ENCODE measurements at regions not wholly inside any gene's neighbourhood (a gene's known extent, or its start where the extent isn't known, plus 50 kb on each side); places are given as distances from the start of the nearest gene placed in this dataset.
"Not testable (repeated sequence)": the region's sequence is repeated elsewhere in the genome, so short reads cannot be mapped to it uniquely, and the experiment has no call there.

GRCh38 chr4:137819964-137820383 is 287.7 kb upstream of the PCDH18 start:
- H3K27ac Mint-ChIP-seq: no peak overlapping the region
- H3K4me1 Mint-ChIP-seq: no peaks in the 10 kb centered on the region

GRCh38 chr4:137812258-137812657 is 280.0 kb upstream of the PCDH18 start:
- Mint-ChIP-seq H3K4me3 (no peak overlapping the region), H3K9me3 (ENCODE audit: low read depth) (no peaks in the 10 kb centered on the region), H3K4me1 (no peaks in the 10 kb centered on the region), H3K36me3 (ENCODE audit: low read depth) (no peaks in the 10 kb centered on the region), H3K27ac (no peak overlapping the region), H3K27me3 (no peaks in the 10 kb centered on the region)
- intact Hi-C loops (cut with DNase I, micrococcal nuclease): no loop called here
- DNase-seq: no peak
- ATAC-seq: no peak
- POLR2A ChIA-PET: no interaction called here
- CTCF ChIA-PET: interaction anchor here (1.4 kb wide), 1 partner anchor 8 kb away, joined by 3 read pairs; no protein-coding TSS in a partner anchor

More at GRCh38 chr4:137819964-137820383, 287.7 kb upstream of the PCDH18 start:
- ChIA-PET CTCF (interaction anchor here (0.9 to 1.5 kb wide), 3 partner anchors 8 to 860 kb away, joined by 3 to 5 read pairs (median 4); no protein-coding TSS in a partner anchor), POLR2A (no interaction called here)
- DNase-seq (no peak), ATAC-seq (peak; percentile 36)
- H3K9me3 Mint-ChIP-seq (ENCODE audit: low read depth): peaks cover 2% of the 10 kb centered on the region
- intact Hi-C loops (cut with DNase I, micrococcal nuclease): loop anchor here in 1 of 2 experiments (2.0 to 5.0 kb wide), 2 partner anchors 269 to 862 kb away; no protein-coding TSS in a partner anchor
- no peak overlapping the region for H3K4me3 Mint-ChIP-seq
- no peaks in the 10 kb centered on the region for H3K27me3 Mint-ChIP-seq
- H3K36me3 Mint-ChIP-seq (ENCODE audit: low read depth): no peaks in the 10 kb centered on the region

- no peak overlapping the region for H3K27ac Mint-ChIP-seq
- CTCF ChIA-PET: no interaction called here
- H3K27me3 Mint-ChIP-seq: no peaks in the 10 kb centered on the region
- no peaks in the 10 kb centered on the region for H3K36me3 Mint-ChIP-seq (ENCODE audit: low read depth)
- H3K4me3 Mint-ChIP-seq: no peak overlapping the region
- intact Hi-C loops (cut with DNase I, micrococcal nuclease): no loop called here
- DNase-seq (no peak), ATAC-seq (no peak)
- H3K4me1 Mint-ChIP-seq: no peaks in the 10 kb centered on the region
- H3K9me3 Mint-ChIP-seq (ENCODE audit: low read depth): no peaks in the 10 kb centered on the region
- POLR2A ChIA-PET: no interaction called here
These were observed 274.1 kb upstream of the PCDH18 start for GRCh38 chr4:137806420-137806819.

GRCh38 chr4:137804906-137805495 is 272.7 kb upstream of the PCDH18 start:
- no peak for DNase-seq
- intact Hi-C loops (cut with DNase I, micrococcal nuclease): no loop called here
- no peaks in the 10 kb centered on the region for H3K4me1 Mint-ChIP-seq
- H3K27me3 Mint-ChIP-seq: no peaks in the 10 kb centered on the region
- H3K27ac Mint-ChIP-seq: no peak overlapping the region
- CTCF ChIA-PET: no interaction called here
- H3K4me3 Mint-ChIP-seq: no peak overlapping the region
- no peak for ATAC-seq
- POLR2A ChIA-PET: no interaction called here
- no peaks in the 10 kb centered on the region for H3K9me3 Mint-ChIP-seq (ENCODE audit: low read depth)
- H3K36me3 Mint-ChIP-seq (ENCODE audit: low read depth): no peaks in the 10 kb centered on the region

DNA sequence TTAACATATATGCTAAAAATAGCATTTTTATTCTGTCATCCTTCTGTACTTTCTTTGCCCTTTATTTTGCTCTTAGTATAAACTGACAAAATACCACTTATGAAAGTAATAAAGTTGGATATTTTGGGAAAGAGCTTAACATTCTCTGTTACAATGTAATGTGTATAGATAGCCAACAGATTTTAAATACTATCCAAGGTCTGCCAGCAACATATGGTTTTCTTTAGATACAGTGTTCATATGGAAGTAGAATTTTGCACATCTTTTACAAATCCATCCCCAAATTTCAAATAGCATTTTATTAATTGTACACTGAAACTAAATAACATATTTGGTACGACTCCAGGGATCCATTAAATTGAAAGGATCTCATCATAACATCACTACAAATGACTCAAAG is 268.6 kb upstream of the PCDH18 start:
- CTCF ChIA-PET: no interaction called here
- no peaks in the 10 kb centered on the region for H3K36me3 Mint-ChIP-seq (ENCODE audit: low read depth)
- no peak overlapping the region for H3K4me3 Mint-ChIP-seq
- no peak overlapping the region for H3K27ac Mint-ChIP-seq
- intact Hi-C loops (cut with DNase I, micrococcal nuclease): no loop called here
- no peaks in the 10 kb centered on the region for H3K27me3 Mint-ChIP-seq
- DNase-seq (no peak), ATAC-seq (no peak)
- POLR2A ChIA-PET: no interaction called here
- no peaks in the 10 kb centered on the region for H3K4me1 Mint-ChIP-seq
- no peaks in the 10 kb centered on the region for H3K9me3 Mint-ChIP-seq (ENCODE audit: low read depth)

GRCh38 chr4:137794764-137795254 is 262.5 kb upstream of the PCDH18 start:
- Mint-ChIP-seq H3K4me1 (no peaks in the 10 kb centered on the region), H3K27me3 (no peaks in the 10 kb centered on the region), H3K4me3 (no peak overlapping the region), H3K36me3 (ENCODE audit: low read depth) (no peaks in the 10 kb centered on the region), H3K27ac (no peak overlapping the region), H3K9me3 (ENCODE audit: low read depth) (peaks cover 3% of the 10 kb centered on the region)
- DNase-seq (no peak), ATAC-seq (no peak)
- ChIA-PET POLR2A (no interaction called here), CTCF (interaction anchor here (0.5 kb wide), 1 partner anchor 248 kb away, joined by 3 read pairs; no protein-coding TSS in a partner anchor)
- intact Hi-C loops (cut with DNase I, micrococcal nuclease): no loop called here

DNA sequence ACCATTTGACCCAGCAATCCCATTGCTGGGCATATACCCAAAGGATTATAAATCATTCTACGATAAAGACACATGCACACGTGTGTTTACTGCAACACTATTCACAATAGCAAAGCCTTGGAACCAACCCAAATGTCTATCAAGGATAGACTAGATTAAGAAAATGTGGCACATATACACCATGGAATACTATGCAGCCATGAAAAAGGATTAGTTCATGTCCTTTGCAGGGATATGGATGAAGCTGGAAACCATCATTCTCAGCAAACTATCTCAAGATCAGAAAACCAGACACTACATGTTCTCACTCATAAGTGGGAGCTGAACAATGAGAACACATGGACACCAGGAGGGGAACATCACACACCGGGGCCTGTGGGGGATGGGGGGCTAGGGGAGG is 257.0 kb upstream of the PCDH18 start:
- CTCF ChIA-PET; POLR2A ChIA-PET; DNase-seq; intact Hi-C loops (cut with DNase I, micrococcal nuclease); H3K27ac Mint-ChIP-seq; H3K4me3 Mint-ChIP-seq; H3K4me1 Mint-ChIP-seq; H3K27me3 Mint-ChIP-seq; ATAC-seq; H3K36me3 Mint-ChIP-seq (ENCODE audit: low read depth); H3K9me3 Mint-ChIP-seq (ENCODE audit: low read depth): not testable (repeated sequence)

DNA sequence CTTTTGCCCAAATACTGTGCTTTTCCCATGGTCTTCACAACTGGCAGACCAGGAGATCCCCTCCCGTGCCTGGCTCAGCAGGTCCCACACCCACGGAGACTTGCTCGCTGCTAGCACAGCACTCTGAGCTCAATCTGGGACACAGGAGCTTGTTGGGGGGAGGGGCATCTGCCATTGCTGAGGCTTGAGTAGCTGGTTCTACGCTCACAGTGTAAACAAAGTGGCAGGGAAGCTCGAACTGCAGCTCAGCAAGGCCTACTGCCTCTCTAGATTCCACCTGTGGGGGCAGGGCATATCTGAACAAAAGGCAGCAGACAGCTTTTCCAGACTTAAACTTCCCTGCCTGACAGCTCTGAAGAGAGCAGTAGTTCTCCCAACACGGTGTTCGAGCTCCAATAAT is 251.6 kb upstream of the PCDH18 start:
- DNase-seq; H3K4me3 Mint-ChIP-seq; H3K27me3 Mint-ChIP-seq; CTCF ChIA-PET; H3K36me3 Mint-ChIP-seq (ENCODE audit: low read depth); H3K4me1 Mint-ChIP-seq; ATAC-seq; intact Hi-C loops (cut with DNase I, micrococcal nuclease); H3K27ac Mint-ChIP-seq; POLR2A ChIA-PET: not testable (repeated sequence)
- peaks cover 15% of the 10 kb centered on the region for H3K9me3 Mint-ChIP-seq (ENCODE audit: low read depth)

DNA sequence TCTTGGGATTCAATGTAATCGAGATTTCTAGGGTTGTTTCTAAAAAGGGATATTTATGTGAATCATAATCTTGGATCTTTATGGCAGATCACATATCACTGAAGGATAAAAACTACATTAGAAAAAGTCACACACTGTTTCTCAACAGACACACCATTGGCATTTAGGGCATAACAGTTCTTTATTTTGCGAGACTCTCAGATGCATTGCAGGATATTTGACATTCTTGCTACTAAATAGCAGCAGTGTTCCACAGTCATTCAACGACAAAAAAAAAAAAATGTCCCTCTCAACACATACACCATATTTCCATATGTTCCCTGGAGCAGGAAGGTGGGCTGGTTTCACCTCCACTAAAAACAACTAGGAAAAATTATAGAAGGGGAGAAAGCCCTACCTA is 243.4 kb upstream of the PCDH18 start:
- CTCF ChIA-PET: no interaction called here
- Mint-ChIP-seq H3K9me3 (ENCODE audit: low read depth) (peaks cover 9% of the 10 kb centered on the region), H3K27ac (no peak overlapping the region), H3K4me3 (no peak overlapping the region), H3K36me3 (ENCODE audit: low read depth) (no peaks in the 10 kb centered on the region), H3K27me3 (no peaks in the 10 kb centered on the region), H3K4me1 (no peaks in the 10 kb centered on the region)
- DNase-seq (no peak), ATAC-seq (no peak)
- POLR2A ChIA-PET: no interaction called here
- intact Hi-C loops (cut with DNase I, micrococcal nuclease): no loop called here

DNA sequence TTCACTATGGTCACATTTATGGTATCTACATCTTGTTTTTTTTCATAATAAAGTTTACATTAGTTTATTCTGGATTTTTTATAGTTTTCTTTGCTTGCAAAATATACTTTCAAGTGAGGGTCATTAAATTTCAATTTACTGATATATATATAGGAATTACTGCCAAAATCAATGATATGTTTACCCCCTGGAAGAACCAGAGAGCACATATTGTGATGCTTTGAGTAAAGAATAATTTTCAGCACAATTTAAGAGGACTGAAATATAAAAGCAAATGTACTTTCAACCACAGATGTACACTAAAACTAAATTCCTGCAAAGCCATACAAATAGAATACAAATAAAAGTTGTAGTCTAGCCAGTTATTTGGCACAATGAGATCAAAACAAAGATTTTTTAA is 242.2 kb upstream of the PCDH18 start:
- ATAC-seq (no peak), DNase-seq (no peak)
- intact Hi-C loops (cut with DNase I, micrococcal nuclease): no loop called here
- Mint-ChIP-seq H3K27me3 (no peaks in the 10 kb centered on the region), H3K36me3 (ENCODE audit: low read depth) (no peaks in the 10 kb centered on the region), H3K4me1 (no peaks in the 10 kb centered on the region), H3K27ac (no peak overlapping the region), H3K9me3 (ENCODE audit: low read depth) (peaks cover 6% of the 10 kb centered on the region), H3K4me3 (no peak overlapping the region)
- ChIA-PET CTCF (no interaction called here), POLR2A (no interaction called here)

DNA sequence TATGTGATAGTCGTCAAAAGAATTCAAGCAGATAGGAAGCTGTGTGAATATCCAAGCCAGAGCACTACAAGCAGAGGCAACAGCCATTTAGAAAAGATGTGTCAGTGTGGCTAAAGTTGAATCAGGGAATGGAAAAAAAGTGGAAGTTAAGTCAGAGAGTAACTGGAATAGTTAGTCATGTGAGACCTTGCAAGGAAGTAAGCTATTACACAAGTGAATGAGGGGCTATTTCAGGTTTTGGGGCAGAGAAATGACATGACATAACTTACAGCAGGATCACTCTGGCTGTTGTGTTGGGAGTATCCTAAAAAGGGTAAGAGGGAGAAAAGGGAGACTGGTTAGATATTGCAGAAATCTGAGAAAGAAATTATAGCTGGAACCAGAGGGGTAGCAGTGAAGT is 236.6 kb upstream of the PCDH18 start:
- Mint-ChIP-seq H3K9me3 (ENCODE audit: low read depth) (peaks cover 6% of the 10 kb centered on the region), H3K4me1 (no peaks in the 10 kb centered on the region), H3K27me3 (no peaks in the 10 kb centered on the region), H3K27ac (no peak overlapping the region), H3K36me3 (ENCODE audit: low read depth) (no peaks in the 10 kb centered on the region), H3K4me3 (no peak overlapping the region)
- ChIA-PET CTCF (no interaction called here), POLR2A (no interaction called here)
- ATAC-seq (no peak), DNase-seq (no peak)
- intact Hi-C loops (cut with DNase I, micrococcal nuclease): no loop called here

- DNase-seq: no peak
- Mint-ChIP-seq H3K27ac (no peak overlapping the region), H3K36me3 (ENCODE audit: low read depth) (no peaks in the 10 kb centered on the region), H3K4me1 (no peaks in the 10 kb centered on the region), H3K9me3 (ENCODE audit: low read depth) (peaks cover 6% of the 10 kb centered on the region), H3K27me3 (no peaks in the 10 kb centered on the region), H3K4me3 (no peak overlapping the region)
- ChIA-PET CTCF (no interaction called here), POLR2A (no interaction called here)
- ATAC-seq: no peak
- intact Hi-C loops (cut with DNase I, micrococcal nuclease): no loop called here
These were observed 235.9 kb upstream of the PCDH18 start for GRCh38 chr4:137768196-137768595.

DNA sequence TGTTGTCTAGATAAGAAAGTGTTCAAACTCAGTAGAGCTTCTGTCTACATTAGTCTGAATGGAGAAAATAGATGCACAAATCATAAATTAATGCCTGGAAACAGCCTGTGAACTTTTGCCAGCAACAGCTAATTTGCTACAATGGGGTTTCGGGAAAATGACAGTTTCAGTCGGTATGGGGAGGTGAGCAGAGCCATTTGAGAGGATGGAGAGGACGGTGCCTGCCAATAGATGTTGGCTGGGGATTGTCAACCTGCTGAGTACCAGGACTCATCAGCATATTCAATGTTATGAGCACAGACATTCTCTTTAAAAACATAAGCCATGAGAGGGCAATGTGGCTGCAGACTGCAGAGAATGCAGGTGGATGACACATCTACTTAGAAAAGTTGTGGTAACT is 230.3 kb upstream of the PCDH18 start:
- H3K36me3 Mint-ChIP-seq (ENCODE audit: low read depth): no peaks in the 10 kb centered on the region
- intact Hi-C loops (cut with DNase I, micrococcal nuclease): no loop called here

More for the DNA sequence above, 230.3 kb upstream of the PCDH18 start:
- ATAC-seq: no peak
- ChIA-PET CTCF (no interaction called here), POLR2A (no interaction called here)
- H3K4me3 Mint-ChIP-seq: no peak overlapping the region
- no peak overlapping the region for H3K27ac Mint-ChIP-seq
- no peaks in the 10 kb centered on the region for H3K27me3 Mint-ChIP-seq
- DNase-seq: no peak
- H3K9me3 Mint-ChIP-seq (ENCODE audit: low read depth): no peaks in the 10 kb centered on the region
- no peaks in the 10 kb centered on the region for H3K4me1 Mint-ChIP-seq

All from activated CD4-positive, alpha-beta T cell treated with anti-CD3 and anti-CD28 coated beads for 36 hours (primary cell).